Fibroblast of gingiva (primary cell): ENCODE measurements at regions not wholly inside any gene's neighbourhood (a gene's known extent, or its start where the extent isn't known, plus 50 kb on each side); places are given as distances from the start of the nearest gene placed in this dataset.
A peak's percentile ranks its signal among the peaks of the same experiment; 100 is the strongest.

Source experiments
- DNase-seq: peaks from one replicate; pipeline ENCODE4 v3.0.0-alpha.2; 2011; ENCODE audit warnings: low read depth

DNA sequence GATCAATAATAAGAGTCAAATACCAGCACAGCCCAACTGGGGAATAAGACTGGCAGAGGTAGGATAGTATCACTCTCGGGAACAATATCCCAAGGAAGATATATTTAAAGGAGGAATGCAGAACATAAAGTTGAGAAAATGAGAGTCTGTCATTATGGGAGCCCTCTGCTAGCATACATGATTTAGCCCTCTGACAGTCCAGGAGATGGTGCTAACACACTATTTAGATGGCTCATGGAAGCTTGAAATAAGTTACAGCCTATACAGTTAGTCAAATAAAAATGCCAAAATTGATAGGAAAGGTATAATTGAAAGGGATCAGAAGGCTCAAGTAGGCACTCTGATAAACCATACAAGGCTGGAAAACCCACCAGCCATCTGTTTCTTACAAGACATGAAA is 201.0 kb upstream of the NEIL3 start:
- DNase-seq, result peak; percentile 40

DNA sequence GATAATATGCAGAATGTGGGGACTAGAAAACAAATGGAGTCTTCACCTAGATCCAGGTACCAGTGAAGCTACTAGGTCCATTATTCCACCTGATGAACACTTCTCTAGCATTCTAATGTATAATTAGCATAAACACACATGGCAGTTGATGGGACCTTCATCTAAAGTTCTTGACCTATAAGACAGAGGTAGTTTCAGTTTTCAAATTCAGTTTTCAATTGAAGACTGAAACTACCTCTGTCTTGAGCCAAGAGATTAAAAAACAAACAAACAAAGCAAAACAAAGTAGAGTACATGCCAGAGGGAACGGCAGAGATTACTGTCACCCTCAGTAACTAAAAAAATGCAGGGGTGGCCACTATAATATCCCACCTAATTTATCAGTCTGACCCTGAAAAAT is 199.9 kb upstream of the NEIL3 start:
- DNase-seq, result no peak

DNA sequence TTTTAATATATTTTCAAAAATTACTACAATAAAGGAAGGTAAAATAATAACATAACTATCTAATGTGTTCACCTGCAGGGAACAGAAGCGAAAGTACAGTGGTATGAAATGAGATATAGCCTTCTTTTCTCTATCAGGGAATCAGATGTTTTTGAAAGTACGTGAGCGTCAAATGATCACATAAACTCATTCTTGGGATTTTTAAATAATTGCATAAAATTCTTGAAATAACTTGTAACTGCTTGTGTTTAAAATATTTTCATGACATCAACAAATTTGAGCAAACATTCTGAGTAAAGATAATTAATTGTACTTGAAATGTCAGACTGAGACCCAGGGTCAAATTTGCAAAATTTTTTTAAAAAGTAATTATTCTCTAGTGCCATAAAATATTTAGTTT is 193.5 kb upstream of the NEIL3 start:
- no peak for DNase-seq

DNA sequence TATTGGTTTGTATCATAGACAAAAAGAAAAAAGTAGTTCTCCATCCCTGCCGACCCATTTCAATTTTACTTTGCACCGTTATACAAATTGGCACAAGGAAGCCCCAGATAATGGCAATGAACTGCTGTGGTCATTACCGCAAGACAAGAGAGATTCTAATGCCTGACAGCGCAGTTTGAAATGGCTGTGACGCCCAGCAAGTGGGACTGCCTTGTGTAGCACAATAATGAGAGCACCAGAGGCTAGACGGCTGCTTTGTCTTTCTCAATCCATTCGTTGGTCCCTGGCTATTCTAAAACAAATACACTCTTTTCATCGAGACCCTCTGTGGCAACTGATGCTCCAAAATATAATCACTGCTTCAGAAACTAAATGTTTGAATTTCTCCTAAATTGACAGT is 192.4 kb upstream of the NEIL3 start:
- no peak for DNase-seq

DNA sequence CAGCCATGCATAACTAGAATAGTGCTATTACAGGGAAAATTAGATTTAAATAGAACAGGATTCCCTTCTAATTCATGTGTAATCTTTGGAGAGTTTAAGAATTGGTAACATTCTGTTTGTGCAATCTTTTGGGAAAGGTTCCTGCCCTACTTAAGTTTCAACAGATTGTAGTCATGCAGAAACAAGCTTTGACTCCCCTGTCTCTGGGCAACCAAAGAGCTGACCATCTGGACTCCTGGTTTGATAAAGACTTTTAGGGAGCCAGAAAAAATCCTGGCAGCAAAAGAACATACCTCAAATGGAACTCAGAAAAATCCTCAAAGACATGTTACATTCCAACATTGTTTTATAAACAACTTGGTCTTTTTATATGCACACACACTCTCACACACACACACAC is 191.1 kb upstream of the NEIL3 start:
- peak; percentile 98 for DNase-seq

DNA sequence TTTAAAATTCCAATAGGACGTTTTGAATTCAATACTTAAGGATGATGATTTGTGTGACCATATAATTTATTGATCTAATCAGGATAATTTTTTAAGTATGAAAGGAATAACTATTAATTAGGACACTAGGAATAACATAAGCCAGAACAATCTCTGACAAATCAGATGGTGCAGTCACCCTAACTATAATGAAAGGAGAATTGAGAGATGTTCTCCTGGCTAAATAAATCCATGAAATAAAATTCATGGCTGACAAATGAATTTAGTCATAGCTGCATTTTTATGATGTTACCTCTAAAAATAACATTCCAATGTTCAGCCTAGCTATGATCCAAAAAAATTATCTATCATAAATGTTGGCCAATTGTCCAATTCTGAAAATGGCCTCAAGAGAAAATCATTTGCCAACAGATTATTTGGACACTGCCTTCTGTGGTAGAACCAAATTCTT is 190.6 kb upstream of the NEIL3 start:
- DNase-seq, result peak; percentile 79

DNA sequence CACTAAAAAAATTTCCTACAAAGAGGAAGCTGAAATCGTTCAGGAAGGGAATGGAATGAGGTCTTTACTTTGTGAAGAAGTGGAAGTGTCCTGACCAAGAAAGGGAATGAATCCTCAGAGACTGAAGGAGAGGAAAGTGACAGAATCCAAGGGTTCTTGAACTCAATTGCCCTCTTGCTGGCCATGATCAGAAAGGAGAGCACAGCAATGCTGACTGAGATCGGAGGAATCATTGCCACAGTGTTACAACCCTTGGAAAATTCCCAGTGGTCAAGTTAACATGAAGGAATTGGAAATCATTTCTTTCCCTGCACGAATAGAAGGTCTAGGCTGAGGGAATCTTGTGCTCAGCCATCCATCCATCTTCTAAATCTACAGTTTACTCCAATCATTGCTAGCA is 190.0 kb upstream of the NEIL3 start:
- peak; percentile 5 for DNase-seq

DNA sequence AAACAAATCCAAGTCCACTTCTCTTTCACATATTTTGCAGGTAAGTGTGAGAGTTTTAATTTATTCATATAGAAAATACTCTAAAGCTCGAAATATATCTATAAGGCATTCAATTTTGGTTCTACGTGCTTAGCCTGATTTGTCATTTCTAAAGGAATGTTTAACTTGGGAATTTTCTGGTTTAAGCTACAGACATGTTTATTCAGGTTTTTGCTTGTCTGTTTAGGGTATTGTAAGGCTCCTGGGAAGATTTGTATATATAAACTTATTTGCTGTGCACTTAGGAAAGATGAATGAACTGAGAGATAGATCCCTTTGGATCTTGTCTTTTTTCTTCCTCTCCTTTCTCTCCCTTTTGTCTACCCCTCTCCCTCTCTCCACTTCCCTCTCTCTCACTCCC is 185.9 kb upstream of the NEIL3 start:
- no peak for DNase-seq

DNA sequence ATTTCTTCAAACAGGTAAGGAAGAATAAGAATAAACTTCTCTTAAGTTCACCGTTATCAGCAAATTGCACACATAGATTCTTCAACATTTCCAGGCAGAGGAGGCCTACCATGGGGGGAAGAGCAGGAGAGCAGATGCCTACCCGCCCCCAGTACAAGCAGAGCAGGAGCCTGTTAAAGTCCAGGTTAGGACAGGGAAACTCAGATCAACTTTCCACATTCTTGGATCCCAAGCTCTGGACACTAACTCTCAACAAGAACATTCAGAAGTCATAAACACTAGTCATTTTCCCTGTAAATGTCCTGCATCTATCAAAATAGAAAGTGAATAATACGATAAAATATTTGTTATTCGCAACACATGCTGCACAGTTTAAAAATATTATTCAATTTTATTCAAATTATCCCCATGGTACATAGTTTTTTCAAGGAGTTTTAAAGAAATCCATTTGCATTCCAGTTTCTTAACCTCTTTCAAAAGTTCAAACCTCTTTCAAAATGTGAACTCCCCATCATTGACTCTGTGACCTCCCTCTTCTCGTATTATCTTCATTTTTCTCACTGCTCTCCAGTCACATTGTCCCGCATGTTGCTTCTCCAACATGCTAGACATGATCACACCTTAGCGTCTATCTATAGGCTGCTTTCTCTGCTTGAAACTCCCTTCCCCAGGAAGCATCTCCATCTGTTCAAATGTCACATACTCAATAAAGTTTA is 185.2 kb upstream of the NEIL3 start:
- no peak for DNase-seq

DNA sequence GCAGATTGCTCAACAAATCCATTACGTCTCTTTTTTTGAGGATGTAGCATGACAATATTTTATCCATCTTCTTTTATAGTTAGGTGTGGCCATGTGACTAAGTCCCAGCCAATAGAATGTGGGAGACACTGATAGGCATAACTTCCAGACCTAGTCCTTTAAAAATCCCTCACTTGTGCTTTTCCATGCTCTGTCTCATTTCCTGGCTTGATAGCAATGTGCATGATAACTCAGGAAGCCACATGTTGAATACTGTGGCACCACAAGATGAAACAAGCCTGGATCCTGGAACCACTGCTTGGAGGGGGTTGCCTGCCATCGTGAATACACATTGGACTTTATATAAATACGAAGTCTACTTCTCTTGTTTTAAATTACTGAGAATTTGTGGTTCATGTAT is 184.0 kb upstream of the NEIL3 start:
- no peak for DNase-seq

DNA sequence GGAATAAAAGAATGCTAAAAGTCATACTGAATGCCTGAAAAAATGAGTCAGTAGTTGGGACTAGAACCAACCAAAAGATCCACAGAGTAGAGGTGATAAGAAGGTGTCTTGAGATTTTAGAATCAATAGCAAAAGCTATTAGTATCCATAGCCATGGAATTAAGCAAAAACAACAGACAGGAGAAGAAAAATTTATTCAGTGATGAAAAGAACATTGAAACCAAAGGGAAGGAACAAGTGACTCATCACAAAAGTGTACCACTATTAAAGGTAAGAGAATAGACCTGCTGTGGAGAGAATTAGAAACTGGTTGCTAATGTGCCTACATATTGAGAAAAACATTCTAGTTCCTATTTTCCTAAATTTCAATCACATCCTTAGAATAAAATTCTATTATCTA is 182.0 kb upstream of the NEIL3 start:
- no peak for DNase-seq

DNA sequence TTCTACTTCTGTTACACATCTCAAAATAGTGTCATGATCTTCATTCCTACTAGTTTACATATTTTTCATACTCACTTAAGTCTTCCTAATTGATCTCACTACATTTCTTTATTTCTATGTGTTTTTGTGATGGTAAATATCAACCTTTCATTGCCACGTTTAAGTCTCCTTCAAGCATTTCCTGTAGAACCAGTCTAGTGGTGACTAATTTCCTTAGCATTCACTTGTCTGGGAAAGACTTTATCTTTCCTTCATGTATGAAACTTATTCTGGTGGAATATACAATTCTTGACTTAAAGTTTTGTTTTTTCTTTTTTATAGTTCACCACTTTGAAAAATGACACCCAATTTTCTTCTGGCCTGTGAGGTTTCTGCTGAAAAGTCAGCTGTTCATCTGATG is 181.4 kb upstream of the NEIL3 start:
- DNase-seq, result no peak

DNA sequence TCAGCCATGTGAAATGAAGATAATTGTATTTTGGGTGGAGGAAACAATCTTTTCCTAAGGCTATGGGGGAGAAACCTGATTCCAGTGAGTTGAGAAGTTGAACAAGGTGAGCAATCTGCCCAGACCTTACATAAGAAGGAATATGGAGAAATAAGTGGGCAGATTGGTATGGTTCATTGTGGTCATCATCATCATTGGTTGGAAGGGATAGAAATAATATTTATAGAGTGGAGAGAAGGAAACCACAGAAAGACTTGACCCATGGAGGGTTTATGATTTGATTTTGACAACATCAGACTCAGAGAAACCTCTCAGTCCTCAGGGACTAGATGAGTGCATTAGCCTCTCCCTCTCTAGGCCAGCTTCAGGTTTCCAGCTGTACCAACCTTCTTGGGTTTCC is 177.9 kb upstream of the NEIL3 start:
- DNase-seq, result no peak

DNA sequence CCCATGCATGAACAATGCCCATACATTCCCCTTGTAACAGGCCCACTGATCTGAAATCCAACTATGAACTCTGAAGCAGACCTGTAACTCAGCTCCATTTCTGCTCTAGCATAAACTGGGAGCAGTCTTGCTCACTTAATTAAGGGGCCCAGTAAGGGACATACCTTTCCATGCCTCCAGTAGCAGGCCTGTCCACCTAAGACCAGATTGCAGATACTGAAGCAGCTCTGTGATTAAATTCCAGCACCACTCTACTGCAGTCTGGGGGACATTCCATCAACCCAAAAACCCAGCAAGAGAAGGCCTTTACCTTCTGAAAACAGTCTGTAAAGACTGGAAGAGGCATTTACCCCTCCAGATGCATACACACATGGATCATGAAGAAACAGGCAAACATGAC is 162.0 kb upstream of the NEIL3 start:
- DNase-seq, result no peak

DNA sequence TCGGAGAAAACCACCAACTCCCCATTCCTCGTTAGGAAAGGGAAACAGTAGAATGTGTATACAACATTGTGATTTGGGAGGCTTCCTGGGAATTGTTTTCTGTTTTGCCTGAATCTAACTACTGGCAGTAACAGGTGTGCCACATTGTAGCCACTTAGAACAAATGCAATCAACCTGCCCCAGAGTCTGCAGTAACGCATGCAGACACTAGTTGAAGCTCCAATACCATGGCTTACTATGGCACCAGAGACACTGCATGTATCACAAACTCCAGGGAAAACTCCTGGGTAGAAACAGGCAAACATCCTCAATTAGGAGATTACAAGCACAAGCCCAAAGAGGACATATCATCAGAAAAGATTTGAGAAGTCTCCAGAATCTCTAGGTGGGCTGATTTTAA is 154.2 kb upstream of the NEIL3 start:
- DNase-seq, result no peak

DNA sequence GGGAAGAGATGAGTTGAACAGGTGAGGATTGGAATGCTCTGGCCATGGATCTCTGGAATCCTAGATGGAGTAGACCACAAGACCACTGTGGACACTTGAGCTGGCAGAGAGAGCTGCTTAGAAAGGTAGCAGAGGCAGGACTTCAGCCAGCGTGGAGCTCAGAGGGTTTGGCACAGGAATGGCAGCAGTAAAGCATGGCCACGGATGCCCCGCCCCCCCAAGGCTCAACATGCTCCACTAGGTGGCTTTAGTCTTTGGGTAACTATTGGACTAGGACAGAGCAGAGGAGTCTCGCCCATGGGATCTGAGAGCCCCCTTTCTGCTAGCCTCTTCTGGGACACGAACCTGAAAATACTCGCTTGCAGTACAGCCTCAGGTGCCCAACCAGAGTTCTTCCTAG is 150.1 kb upstream of the NEIL3 start:
- DNase-seq, result no peak

DNA sequence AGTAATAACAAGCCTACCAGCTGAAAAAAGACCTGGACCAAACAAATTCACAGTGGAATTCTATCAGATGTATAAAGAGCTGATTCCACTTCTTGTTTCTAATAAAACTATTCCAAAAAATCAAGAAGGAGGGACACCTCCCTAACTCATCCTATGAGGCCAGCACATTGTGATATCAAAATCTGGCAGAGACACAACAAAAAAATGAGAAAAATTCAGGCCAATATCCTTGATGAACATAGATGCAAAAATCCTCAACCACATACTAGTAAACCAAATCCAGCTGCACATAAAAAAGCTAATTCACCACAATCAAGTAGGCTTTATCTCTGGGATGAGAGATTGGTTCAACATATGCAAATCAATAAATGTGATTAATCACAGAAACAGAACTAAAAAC is 147.9 kb upstream of the NEIL3 start:
- DNase-seq, result no peak

DNA sequence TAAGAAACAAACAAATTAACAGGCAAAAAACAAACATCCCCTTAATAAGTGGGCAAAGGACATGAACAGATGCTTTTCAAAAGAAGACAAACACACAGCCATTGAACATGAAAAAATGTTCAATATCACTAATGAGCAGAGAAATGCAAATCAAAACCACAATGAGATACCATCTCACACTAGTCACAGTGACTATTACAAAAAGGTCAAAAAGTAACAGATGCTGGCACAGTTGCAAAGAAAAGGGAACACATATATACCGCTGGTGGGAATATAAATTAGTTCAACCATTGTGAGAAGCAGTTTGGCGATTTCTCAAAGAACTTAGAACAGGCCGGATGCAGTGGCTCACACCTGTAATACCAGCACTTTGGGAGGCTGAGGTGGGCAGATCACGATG is 146.1 kb upstream of the NEIL3 start:
- DNase-seq, result peak; percentile 10

DNA sequence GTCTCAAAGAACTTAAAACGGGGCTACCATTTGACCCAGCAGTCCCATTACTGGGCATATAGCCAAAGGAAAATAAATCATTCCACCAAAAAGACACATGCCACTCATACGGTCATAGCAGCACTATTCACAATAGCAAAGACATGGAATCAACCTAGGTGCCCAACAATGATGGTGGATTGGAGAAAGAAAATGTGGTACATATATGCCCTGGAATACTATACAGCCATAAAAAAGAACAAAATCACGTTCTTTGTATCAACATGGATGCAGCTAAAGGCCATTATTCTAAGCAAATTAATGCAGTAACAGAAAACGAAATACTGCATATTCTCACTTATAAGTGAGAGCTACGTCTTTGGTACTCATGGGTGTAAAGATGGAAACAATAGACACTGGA is 138.1 kb upstream of the NEIL3 start:
- DNase-seq, result no peak

DNA sequence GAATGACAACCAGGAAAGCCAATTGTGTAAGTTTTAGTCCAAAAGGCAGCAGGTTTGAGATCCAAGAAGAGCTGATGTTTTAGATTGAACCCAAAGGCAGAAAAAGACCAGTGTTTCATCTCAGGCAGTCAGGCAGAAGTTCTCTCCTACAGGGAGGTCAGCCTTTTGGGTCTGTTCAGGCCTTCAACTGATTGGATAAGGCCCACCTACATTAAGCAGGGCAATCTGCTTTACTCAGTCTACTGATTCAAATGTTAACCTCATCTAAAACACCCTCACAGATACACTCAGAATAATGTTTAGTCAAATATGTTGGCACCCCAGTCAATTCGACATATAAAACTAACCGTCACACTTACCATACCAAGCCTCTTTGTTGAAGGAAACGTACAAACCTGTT is 134.2 kb upstream of the NEIL3 start:
- DNase-seq, result no peak

DNA sequence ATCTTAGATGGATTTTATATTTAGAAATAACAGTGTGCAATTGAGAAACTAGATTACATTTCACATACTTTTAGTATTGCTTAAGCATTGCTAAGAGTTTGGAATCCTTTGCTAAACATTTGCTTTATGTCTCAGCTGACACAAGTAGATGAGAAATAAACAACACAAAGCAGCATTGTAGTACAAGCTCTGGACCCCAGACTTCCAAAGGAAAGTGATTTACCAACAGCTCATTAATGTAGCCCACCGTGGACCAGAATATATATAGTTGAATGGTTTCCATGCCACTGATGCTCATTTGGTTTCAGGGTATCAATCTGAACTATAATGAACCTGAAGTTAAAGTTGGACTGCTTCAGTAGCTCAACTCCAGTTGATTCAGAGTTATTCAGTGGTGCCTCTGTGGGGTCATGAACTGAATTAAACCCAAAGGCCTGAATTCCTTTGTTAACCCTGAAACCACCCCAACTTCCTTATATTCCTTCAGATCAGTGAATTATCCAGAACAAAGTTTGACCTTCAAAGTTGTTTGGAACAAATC is 132.1 kb upstream of the NEIL3 start:
- peak; percentile 79 for DNase-seq

DNA sequence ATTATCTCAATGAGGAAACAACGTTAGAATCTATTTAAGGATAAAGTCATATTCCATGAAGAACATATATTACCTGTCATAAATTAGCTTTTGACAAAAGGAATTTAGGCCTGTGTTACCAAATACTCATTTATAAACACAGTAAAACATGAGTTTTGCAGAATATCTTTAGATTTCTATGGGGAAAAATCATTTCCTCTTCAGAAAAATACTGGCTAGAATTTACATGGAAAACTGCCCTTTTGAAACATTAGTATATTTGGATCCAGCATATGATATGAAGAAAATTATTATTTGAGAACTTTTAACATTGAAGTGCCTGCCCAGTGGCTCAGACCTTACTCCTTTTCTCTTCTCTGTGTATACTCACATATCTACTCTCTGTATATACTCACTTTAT is 131.4 kb upstream of the NEIL3 start:
- no peak for DNase-seq

DNA sequence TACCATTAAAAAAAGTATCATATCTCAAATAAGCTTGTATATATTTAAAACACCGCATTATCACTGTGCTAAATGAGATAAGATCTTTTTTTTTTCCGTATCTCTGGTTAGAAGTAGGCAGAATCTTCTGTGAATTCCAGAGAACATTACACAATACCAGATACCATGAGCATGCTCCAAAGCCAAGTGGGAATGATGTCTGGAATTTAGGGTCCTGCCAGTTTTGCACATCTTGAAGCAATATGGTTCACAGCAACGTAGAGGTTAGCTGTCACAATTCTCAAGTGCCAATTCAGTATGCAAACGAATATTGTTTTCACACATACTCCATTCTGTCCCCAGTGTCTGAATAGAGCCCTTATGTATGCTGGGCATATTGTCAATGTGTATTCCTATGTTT is 127.5 kb upstream of the NEIL3 start:
- peak; percentile 85 for DNase-seq

DNA sequence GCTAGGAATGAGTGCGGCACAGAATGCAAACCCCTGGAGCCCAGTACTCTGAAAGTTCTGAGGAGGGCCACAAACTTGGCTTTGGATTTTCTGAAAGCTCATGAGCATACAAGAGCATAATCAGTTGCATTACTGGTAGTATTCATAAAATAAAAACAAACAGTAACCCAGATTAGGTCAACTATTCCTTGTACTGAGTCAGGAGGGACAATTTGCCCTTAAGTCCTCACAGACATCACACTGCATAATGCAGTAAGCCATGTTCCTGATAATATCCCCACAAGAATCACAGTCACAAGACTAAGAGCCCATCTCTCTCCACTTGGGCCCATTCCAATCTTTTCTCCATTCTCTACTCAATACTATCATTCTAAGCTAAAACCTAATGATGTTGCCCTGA is 126.9 kb upstream of the NEIL3 start:
- no peak for DNase-seq
